OCI-LY7 (cell line): ENCODE measurements at regions not wholly inside any gene's neighbourhood (a gene's known extent, or its start where the extent isn't known, plus 50 kb on each side); places are given as distances from the start of the nearest gene placed in this dataset.

Experiments used
- BruUV-seq: library from RNA; stranded (reverse); fragments of 400-500 nt; replicated peaks from 2 replicates; lab custom pipeline; 2021; lab: Mats Ljungman, UMichigan
- CTCF ChIA-PET: fragments of 300-600 bp; sonication (Branson Sonifier 250); formaldehyde crosslinking; loops from one replicate; lab custom pipeline; 2022; ENCODE audit warnings: antibody characterized with exemption; ENCODE audit not compliant: unreplicated experiment; lab: Charles Lee
- POLR2A ChIA-PET: fragments of 300-600 bp; sonication (Branson Sonifier 250); formaldehyde crosslinking; loops from one replicate; lab custom pipeline; 2022; ENCODE audit warnings: antibody characterized with exemption; lab: Charles Lee
- DNase-seq: peaks from one replicate; pipeline ENCODE4 v3.0.0-alpha.2; 2015; ENCODE audit warnings: low spot score
- H2AFZ ChIP-seq: fragments of 200-600 bp; sonication (generic), shearing (Covaris generic); 2 replicates; pipeline ENCODE4 v1.6.1; 2014; ENCODE audit warnings: mild to moderate bottlenecking, antibody characterized with exemption, low read length, moderate library complexity
- H3K27ac ChIP-seq: fragments of 200-600 bp; sonication (generic); 2 replicates; pipeline ENCODE4 v1.5.1; 2014; ENCODE audit warnings: mixed run types, low read depth, mild to moderate bottlenecking, moderate library complexity, low read length, inconsistent platforms; ENCODE audit not compliant: poor library complexity, severe bottlenecking
- H3K36me3 ChIP-seq: fragments of 200-600 bp; sonication (generic); 2 replicates; pipeline ENCODE4 v1.6.1; 2014; ENCODE audit warnings: mild to moderate bottlenecking, antibody characterized with exemption, low read length, moderate library complexity, mixed read lengths; ENCODE audit not compliant: insufficient read depth
- H3K4me1 ChIP-seq: fragments of 200-600 bp; sonication (generic); 2 replicates; pipeline ENCODE4 v1.5.1; 2014; ENCODE audit warnings: mild to moderate bottlenecking, low read length; ENCODE audit not compliant: insufficient read depth, poor library complexity, severe bottlenecking
- H3K4me2 ChIP-seq: fragments of 200-600 bp; sonication (generic); 2 replicates; pipeline ENCODE4 v1.6.1; 2014; ENCODE audit warnings: mild to moderate bottlenecking, low read length
- H3K4me3 ChIP-seq: fragments of 200-600 bp; sonication (generic); 2 replicates; pipeline ENCODE4 v1.5.1; 2014; ENCODE audit warnings: mild to moderate bottlenecking, low read depth, low read length; ENCODE audit not compliant: poor library complexity, severe bottlenecking
- H3K79me2 ChIP-seq: fragments of 200-600 bp; sonication (generic); 2 replicates; pipeline ENCODE4 v1.6.1; 2016; ENCODE audit warnings: low read depth, mild to moderate bottlenecking, low read length, moderate library complexity, mixed read lengths; ENCODE audit not compliant: insufficient read depth
- H3K9me2 ChIP-seq: fragments of 200-600 bp; sonication (generic); 2 replicates; pipeline ENCODE4 v1.6.1; 2016; ENCODE audit warnings: mild to moderate bottlenecking, low read length, mixed read lengths; ENCODE audit not compliant: insufficient read depth
- H3K9me3 ChIP-seq: fragments of 200-600 bp; sonication (generic); 2 replicates; pipeline ENCODE4 v1.6.1; 2014; ENCODE audit warnings: mild to moderate bottlenecking, mixed run types, low read length, mixed read lengths
- H4K20me1 ChIP-seq: fragments of 200-600 bp; sonication (generic); 2 replicates; pipeline ENCODE4 v1.6.1; 2014; ENCODE audit warnings: mild to moderate bottlenecking, antibody characterized with exemption, low read length, moderate library complexity, mixed read lengths; ENCODE audit not compliant: insufficient read depth
- CTCF ChIP-seq: fragments of 200-600 bp; sonication (generic); conservative IDR thresholded peaks from 2 replicates; pipeline ENCODE4 v1.5.1; 2014; ENCODE audit warnings: mild to moderate bottlenecking, antibody characterized with exemption, low read length, moderate library complexity, mixed read lengths
- EZH2phosphoT487 ChIP-seq: fragments of 200-600 bp; sonication (generic); IDR thresholded peaks from 2 replicates; pipeline ENCODE4 v1.6.1; 2018; ENCODE audit warnings: low read depth, borderline replicate concordance, mild to moderate bottlenecking, mixed run types, antibody characterized with exemption, low read length, moderate library complexity, mixed read lengths
- intact Hi-C: fragments of 100-400 bp; cut with micrococcal nuclease; formaldehyde crosslinking; loops from one replicate; pipeline ENCODE4 v1.10.0; 2022; ENCODE audit not compliant: unreplicated experiment

DNA sequence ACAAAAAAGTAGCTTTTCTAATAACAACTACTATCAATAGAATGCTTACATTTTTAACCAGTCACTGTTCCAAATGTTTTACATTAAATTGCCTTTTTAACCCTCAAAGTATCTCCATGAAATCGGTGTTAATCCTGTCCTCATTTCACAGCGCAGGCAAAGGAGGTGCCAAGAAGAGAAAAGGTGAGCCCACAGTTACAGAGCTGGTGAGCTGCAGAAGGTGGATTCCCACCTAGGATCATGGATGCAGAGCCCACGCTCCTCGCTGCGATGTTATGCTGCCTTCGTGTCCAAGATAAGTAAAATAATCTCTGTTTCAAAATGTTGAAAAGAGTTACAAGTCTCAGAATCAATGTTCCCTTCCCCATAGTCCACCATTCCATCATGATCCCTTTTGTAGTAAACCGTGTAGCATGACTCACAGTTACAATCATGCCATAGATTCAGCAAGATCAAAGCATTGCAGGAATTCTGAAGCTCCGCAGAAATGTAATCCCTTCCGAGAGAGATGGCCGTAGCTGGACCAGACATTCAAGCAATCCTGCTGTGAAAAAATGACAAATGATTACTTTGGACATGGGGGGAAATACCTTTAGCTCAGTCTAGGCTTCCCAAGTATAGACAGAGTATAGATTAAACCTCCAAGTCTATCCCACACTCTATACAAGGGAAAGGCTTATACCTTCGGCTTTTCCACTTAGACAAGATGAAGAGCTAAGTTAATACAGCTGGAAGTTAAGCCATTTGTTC is 394.7 kb upstream of the AKR1E2 start:
- ChIA-PET POLR2A (no interaction called here), CTCF (no interaction called here)
- Histone ChIP-seq H3K79me2 (no peaks in the 10 kb centered on the region), H3K4me3 (no peak overlapping the region), H3K9me3 (no peaks in the 10 kb centered on the region), H3K4me1 (no peaks in the 10 kb centered on the region), H3K27ac (no peak overlapping the region), H3K4me2 (no peak overlapping the region), H3K36me3 (no peaks in the 10 kb centered on the region), H2AFZ (no peak overlapping the region), H4K20me1 (no peaks in the 10 kb centered on the region), H3K9me2 (no peaks in the 10 kb centered on the region)
- BruUV-seq, result no TSS peak
- TF ChIP-seq CTCF (no peak), EZH2phosphoT487 (no peak)
- no peak for DNase-seq
- intact Hi-C loops, result no loop called here

DNA sequence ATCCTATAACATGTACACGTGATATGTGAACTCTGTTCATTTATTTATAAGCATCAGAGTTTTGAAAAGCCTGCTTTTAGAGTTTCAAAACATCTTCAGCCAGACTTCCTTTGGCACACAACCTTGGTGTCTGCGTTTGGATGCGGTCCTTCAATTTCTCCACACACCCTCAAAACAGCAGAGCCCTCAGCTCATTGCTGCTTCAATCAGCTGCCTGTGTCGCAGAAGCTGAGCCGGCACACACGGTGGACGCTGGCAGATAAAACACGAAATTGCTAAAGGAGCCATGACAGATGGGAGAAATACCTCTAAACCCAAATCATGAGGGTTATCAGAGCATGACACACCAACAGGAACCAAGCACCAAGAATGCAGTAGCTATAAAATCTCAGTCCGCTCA is 396.4 kb upstream of the AKR1E2 start:
- TF ChIP-seq CTCF, result no peak
- no peak for TF ChIP-seq EZH2phosphoT487
- Histone ChIP-seq H2AFZ (no peak overlapping the region), H3K36me3 (no peaks in the 10 kb centered on the region), H3K4me2 (no peak overlapping the region), H3K4me3 (no peak overlapping the region), H3K4me1 (no peaks in the 10 kb centered on the region), H3K9me3 (no peaks in the 10 kb centered on the region), H3K9me2 (no peaks in the 10 kb centered on the region), H4K20me1 (no peaks in the 10 kb centered on the region), H3K27ac (no peak overlapping the region), H3K79me2 (no peaks in the 10 kb centered on the region)
- no peak for DNase-seq
- ChIA-PET POLR2A (interaction anchor here (0.7 kb wide), 1 partner anchor 40 kb away, joined by 3 read pairs; no protein-coding TSS in a partner anchor), CTCF (no interaction called here)
- no TSS peak for BruUV-seq
- intact Hi-C loops, result no loop called here

DNA sequence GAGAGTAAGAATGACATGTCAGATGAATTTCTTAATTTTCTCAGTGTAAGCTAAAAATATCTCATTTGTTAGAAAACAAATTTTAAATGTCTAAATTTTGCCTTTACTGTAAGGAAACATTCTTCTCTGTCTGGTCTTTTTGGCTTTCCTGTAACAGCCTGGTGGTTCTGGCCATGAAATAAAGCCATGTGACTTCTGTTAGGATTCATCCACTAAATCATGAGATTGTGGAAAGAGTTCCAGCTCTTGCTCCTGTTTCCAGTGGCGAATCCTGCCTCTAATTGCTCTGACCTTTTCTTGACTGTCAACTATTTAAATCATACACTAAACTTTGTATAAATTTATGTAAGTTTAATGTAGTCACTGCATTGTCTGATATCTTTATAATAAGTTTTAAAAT is 398.5 kb upstream of the AKR1E2 start:
- H3K4me1 ChIP-seq, result no peaks in the 10 kb centered on the region
- no TSS peak for BruUV-seq
- no peak overlapping the region for H3K27ac ChIP-seq
- TF ChIP-seq CTCF, result no peak
- TF ChIP-seq EZH2phosphoT487, result no peak
- no peak overlapping the region for H3K4me3 ChIP-seq
- no peak overlapping the region for H2AFZ ChIP-seq
- no peaks in the 10 kb centered on the region for H3K79me2 ChIP-seq
- H4K20me1 ChIP-seq, result no peaks in the 10 kb centered on the region
- ChIA-PET CTCF (no interaction called here), POLR2A (interaction anchor here (0.6 kb wide), 1 partner anchor 855 kb away, joined by 3 read pairs; no protein-coding TSS in a partner anchor)
- H3K4me2 ChIP-seq, result no peak overlapping the region
- no peaks in the 10 kb centered on the region for H3K36me3 ChIP-seq
- no peaks in the 10 kb centered on the region for H3K9me3 ChIP-seq
- no peak for DNase-seq
- no peaks in the 10 kb centered on the region for H3K9me2 ChIP-seq
- intact Hi-C loops, result no loop called here
